ENCODE measurements at regions not wholly inside any gene's neighbourhood (a gene's known extent, or its start where the extent isn't known, plus 50 kb on each side); places are given as distances from the start of the nearest gene placed in this dataset.

DNA sequence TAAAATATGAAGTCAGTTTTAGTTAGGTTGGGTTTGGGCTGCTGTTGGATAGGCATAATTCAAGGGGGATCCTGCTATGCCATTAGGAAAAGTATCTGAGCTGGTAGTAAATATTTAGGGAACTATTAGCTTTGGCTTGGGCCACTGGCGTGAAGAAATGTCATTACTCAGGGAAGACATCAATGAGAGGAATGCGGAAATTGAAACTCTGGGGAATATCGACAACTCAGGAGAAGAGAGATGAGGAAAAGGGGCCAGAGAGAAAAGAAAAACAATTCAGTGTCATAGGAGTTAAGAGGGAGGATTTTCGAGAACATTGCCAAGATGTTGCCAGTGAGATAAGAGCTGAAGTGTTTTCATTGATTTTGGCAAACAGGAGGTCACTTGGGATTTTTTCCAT is 149.7 kb upstream of the PARD3B start:
- TF ChIP-seq, protein P1, sequence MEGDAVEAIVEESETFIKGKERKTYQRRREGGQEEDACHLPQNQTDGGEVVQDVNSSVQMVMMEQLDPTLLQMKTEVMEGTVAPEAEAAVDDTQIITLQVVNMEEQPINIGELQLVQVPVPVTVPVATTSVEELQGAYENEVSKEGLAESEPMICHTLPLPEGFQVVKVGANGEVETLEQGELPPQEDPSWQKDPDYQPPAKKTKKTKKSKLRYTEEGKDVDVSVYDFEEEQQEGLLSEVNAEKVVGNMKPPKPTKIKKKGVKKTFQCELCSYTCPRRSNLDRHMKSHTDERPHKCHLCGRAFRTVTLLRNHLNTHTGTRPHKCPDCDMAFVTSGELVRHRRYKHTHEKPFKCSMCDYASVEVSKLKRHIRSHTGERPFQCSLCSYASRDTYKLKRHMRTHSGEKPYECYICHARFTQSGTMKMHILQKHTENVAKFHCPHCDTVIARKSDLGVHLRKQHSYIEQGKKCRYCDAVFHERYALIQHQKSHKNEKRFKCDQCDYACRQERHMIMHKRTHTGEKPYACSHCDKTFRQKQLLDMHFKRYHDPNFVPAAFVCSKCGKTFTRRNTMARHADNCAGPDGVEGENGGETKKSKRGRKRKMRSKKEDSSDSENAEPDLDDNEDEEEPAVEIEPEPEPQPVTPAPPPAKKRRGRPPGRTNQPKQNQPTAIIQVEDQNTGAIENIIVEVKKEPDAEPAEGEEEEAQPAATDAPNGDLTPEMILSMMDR (IDR thresholded peaks at IDR 0.05; ENCODE audit: insufficient read depth, low read depth, low read length): no peak
- no peak for TF ChIP-seq EZH2 (IDR thresholded peaks at IDR 0.05; ENCODE audit: insufficient read depth, low read length)
